GM19463 (cell line): ENCODE measurements at regions not wholly inside any gene's neighbourhood (a gene's known extent, or its start where the extent isn't known, plus 50 kb on each side); places are given as distances from the start of the nearest gene placed in this dataset.
"Not testable (repeated sequence)": the region's sequence is repeated elsewhere in the genome, so short reads cannot be mapped to it uniquely, and the experiment has no call there.

ENCODE experiments used
- ATAC-seq: cut with Tn5 transposase; IDR thresholded peaks from one replicate; pipeline ENCODE4 v1.9.1; 2021; ENCODE audit warnings: mild to moderate bottlenecking, moderate library complexity; ENCODE audit not compliant: unreplicated experiment

DNA sequence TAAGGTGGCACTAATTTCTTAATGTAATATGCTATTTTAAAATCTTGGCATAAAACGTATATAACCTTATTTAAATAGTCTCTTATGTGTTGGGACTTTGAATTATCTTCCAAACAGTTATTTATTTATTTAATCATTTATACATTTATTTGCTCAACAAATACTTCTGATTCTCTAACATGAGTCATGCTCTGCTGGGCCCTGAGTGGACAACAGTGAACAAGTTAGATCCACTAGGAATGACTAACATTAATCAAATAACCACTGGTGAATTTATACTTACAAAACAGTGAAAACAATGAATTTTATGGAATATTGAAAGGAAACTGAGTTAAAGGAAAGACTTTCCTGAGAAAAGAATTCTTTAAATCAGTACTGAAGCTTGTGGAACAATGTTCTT is 1257.2 kb upstream of the CHAC2 start:
- ATAC-seq, result no peak

DNA sequence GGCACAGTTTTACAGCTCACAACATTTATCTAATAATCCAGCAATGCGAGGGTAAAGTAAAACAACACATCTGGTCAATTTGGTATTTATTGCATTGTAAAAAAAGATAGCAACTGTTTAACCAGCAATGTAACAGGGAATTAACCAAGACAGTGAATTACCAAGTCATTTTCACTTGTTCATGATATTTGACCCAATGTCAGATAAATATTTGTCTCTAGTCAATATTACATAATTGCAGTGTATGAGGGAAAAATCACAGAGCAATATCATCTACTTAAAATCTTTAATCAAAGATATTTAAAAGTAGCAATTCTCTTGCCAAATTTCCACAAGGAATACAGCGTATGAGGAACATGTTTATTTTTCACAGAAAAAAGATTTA is 1265.1 kb upstream of the CHAC2 start:
- no peak for ATAC-seq

DNA sequence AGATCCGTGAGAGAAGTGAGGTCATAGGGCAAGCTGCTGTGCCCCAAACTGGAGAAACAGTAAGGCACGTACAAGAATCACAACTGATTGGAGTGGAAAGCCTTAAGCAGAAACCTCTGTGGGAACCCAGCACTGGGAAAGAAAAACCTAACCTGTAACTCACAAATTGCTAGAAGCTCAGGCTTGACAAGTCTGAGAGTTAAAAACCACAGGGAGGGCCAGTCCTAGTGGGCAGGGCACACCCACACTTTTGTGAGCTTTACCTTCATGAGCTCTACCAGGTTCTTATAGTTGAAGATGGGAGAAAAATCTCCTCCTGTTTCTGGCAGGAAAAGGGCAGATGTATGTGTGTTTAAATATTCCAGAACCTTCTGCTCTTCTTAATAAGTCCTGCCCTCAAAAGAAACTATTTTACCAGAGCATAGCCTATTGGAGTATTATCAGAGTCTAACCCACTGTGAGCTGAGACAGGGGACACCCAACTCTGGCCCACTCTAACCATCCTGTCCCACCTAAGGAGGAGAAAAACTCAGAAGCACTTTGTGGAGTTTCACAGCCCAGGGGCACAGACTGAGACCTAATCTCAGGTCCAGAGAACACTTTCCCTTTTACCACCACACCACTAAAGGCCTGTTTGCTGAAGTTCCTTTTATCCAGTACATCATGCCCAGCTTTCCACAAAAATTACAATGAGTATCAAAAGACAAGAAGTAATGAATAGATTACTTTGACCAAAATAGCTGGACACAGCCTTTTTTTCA is 1265.7 kb upstream of the CHAC2 start:
- no peak for ATAC-seq

DNA sequence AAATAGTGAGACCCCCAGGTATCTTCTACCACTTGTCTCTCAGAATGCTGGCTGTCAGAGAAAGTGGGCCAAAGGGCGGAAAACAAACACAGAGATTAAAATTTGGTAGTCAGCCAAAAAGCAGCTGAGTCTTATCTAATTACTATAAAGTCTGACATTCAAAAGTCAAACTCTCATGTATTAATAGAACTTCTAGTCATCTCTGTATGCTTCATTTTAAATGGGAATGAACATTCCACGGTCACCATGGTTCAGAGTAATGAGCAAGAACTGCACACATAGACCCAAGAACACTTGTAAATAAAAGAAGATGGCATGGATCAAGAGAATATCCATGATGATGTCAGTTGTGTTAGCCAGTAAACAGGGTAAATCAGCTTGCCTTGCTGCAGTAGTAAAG is 1267.0 kb upstream of the CHAC2 start:
- no peak for ATAC-seq

DNA sequence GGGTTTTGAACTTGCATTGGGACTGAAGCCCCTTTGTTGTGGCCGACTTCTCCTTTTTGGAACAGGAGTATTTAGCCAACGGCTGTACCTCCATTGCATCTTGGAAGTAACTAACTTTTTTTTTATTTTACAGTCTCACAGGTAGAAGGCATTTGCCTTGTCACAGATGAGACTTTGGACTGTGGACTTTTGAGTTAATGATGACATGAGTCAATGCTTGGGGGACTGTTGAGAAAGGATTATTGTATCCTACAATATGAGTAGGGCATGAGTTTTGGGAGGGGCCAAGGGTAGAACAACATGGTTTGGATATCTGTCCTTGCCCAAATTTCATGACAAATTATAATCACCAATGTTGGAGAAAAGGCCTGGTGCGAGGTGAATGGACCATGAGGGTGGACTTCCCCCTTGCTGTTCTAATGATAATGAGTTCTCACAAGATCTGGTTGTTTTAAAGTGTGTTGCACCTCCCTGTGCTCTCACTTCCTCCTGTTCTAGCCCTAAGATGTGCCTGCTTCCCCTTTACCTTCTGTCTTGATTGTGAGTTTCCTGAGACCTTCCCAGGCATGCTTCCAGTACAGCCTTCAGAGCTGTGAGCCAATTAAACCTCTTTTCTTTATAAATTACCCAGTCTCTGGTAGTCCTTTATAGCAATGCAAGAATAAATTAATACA is 1269.4 kb upstream of the CHAC2 start:
- no peak for ATAC-seq

DNA sequence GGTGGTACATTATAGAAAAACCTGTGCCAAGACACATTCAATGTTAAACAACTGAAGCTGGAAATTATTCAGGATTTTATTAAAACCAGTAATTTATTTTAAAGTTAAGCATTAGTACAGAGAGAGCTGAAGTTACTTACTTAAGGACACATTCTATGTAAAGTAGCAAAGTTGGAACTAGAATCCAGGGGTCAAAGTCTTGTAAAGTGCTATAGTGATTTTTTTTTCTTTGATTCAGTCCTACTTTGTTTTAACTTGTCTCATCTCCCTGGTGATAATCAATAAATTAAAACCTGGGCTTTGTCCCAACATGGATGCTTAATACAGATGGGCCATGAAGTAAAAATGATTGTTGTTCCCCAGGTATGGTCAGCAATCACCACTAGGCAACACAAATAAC is 1271.8 kb upstream of the CHAC2 start:
- no peak for ATAC-seq

DNA sequence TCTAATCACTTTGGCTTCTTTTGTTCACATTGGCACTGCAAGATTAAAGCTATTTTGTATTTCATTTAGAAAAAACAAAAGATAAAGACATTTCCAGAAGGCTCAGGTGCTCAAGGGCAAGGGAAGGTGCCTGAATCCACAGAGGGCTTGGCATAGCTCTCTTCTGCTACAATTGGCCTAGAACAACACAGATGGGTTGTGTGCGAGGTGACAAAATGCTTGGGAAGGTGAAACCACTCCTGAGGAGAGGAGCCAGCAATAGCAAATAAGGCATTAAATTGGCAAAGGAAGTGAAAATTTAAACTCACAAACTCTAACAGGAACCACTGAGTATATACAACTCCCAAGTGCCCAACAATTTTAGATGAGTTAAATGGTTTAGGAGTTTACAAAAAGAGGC is 1290.4 kb upstream of the CHAC2 start:
- no peak for ATAC-seq

DNA sequence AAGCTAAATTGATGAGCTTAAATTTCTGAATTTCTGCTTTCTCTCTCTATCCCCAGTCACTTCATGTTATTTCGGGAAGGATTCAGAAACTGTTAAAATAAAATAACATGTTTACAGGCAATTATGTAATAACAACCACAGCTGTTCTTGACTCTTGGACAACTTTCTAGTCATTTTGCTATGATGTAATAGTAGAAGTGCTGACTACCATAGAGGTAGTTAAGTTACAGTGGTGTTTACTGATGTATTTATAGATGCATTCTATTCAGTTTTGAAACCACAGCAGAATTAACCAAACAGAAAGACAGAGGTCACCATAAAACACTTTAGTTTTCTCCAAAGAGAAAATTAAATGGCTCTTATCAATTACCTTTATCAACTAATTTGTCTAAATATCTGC is 1292.0 kb upstream of the CHAC2 start:
- ATAC-seq, result no peak

DNA sequence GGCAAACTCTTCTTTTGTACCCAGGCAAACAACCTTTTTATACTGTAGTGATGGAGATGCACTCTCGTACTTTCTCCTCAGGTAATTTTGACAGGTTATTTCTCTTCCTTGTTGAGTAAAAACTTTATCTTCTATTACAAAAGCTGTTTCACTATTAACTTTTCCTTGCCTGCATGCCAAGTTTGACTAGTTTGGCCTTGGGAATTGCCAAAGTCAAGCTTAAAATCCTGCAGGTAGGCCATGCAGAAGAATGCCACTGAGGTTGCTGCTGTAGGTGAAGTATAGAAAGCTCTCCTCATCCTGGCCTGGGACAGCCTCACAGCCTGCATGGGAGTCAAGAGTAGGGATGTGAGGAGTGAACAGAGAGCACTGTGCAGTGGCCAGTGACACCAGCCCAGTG is 1293.5 kb upstream of the CHAC2 start:
- no peak for ATAC-seq

DNA sequence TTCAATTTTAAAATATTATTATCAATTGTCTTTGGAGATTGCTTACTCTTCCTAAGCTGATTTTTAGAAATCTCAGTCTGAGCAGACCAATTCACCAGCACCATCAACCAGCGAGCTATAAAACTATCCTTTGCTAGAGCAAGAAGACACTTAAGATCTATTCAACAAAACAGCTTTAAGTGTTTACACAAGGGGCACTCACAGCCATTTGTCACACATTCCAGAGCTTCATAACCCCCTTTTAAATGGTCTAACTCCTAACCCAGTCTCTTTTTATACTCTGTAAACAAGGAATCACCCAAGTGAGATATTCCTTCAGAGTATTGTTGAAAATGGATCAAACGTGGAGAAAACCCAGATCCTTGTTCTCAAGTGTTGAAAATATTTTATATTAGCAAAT is 1294.1 kb upstream of the CHAC2 start:
- ATAC-seq, result no peak

DNA sequence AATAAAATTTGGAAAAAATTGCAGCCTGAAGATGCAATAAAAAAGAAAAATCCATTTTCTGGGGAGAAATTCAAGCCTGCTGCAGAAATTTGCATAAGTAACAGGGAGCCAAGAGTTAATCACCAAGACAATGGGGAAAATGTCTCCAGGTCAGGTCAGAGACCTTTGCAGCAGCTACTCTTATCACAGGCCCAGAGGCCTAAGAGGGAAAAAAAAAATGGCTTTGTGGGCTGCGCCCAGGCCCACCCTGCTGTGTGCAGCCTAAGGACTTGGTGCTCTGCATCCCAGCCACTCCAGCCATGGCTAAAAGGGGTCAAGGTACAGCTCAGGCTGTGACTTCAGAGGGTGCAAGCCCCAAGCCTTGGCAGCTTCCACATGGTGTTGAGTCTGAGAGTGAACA is 1297.1 kb upstream of the CHAC2 start:
- ATAC-seq, result not testable (repeated sequence)

DNA sequence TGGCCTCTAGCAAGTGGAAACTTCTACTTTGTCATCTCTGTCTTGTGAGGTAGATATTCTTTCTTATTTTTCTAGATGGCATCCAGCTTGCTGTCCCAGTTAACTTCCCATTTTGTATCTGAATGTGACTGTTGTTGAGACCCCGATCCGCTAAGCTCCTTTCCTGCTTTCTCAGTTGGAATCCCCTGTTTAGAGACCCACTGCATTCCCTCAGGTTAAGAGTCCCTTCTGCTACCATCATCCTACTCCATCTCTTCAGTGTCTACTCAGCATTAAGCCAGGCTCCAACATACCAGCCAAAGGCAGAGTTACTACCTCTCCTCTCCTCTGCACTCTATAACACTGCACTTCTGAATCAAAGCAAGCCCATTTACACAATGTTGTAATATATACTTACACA is 1300.4 kb upstream of the CHAC2 start:
- no peak for ATAC-seq

DNA sequence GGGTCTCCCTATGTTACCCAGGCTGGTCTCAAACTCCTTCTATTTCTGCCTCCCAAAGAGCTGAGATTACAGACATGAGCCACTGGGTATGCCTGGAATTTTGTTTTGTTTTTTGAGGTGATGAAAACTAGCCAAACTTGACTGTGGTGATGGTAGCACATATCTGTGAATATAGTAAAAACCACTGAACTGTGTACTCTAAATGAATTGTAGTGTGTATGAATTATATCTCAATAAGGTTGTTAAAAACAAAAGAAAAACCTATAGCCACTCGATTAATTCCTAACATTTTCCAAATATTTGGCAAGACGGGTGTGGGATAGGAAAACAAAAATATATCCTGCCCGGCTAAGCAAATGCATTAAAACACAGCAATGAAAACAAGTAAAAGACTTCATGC is 1302.3 kb upstream of the CHAC2 start:
- ATAC-seq, result no peak

DNA sequence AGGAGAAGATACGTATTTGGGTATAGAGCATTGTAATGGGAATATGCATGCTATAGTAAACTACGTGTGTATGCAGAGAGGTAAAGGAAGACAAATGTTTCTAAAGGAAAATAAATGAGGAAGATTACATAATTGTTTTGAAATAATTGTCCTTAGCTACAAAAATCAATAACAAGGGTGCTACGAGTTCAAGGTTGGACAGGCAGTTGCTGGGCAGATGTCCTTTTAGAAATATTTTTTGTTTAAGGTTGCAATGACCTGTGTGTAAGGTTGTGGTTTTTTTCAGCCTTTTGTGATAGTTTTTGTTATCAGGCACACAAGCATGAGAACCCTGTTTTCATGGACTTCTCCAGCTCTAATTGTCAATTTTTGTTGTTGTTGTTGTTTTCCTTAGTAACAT is 1304.1 kb upstream of the CHAC2 start:
- no peak for ATAC-seq

DNA sequence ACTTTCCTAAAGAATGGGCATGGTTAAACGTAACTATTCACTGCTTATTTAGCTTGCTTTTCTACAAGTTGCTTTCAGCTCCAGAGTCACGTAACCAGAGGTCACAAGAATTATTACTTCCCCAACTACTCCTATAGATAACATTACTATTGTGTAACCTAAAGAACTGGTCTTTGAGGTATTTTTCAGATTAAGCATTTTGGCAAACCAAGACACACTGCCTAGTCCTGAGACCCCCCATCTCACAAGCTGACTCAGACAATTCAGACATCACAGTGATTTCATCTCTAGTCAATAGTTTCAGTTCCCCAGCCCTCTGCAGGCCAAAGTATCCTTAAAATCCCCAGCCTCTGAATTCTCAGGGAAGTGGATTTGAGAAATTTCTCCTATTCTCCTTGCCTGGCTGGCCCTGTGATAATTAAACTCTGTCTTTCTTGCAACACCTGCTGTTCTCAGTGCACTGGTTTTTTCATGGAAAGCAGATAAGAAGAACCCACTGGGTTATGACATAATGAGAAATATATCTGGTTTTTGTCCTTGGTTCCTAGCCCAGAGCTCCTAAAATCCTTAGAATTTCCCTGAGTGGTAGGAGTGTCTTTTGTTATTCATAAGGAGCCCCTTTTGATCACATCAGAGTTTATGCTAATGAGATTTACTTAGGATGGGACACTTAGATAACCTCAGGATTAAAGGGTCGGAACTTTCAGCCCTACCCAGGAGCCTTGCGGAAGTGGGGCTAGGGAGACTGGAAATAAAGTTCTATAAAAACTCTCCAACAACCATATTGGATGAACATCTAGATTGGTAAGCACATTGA is 1310.8 kb upstream of the CHAC2 start:
- no peak for ATAC-seq

DNA sequence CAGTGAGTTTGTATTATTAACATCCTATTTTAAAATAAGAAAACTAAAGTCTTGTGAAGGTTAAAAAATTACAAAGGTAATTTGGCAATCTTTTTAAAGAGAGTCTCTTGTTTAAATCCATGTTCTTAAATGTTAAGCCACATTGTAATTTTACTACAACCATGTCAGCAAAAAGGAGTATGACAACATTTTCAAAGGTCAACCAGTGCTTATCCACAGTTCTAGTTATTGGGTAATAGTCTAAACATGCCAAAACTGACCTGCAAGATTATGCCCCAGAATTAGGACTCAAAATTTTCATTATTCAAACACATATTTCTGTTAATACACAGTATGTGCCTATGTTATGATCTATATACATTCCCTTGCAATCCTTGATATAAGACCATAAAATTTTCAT is 1312.6 kb upstream of the CHAC2 start:
- ATAC-seq, result no peak

DNA sequence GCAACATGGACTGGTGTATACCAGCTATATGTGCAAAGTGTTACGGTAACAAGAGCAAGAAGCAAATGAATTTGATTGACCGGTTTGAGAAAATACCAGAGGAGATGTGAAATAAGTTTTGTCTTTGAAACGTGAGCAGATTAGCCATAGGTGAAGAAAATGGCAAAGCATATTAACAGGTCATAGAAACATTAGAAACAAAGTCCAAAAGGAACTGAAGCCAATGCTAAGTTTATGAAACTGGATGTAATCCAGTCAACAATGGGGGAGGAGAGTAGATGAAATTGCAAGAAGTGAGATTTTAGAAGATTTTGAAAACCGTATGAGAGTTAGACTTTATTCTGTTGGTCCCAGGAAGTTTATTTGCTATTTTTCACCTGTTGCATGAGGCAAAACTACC is 1315.4 kb upstream of the CHAC2 start:
- ATAC-seq, result no peak

DNA sequence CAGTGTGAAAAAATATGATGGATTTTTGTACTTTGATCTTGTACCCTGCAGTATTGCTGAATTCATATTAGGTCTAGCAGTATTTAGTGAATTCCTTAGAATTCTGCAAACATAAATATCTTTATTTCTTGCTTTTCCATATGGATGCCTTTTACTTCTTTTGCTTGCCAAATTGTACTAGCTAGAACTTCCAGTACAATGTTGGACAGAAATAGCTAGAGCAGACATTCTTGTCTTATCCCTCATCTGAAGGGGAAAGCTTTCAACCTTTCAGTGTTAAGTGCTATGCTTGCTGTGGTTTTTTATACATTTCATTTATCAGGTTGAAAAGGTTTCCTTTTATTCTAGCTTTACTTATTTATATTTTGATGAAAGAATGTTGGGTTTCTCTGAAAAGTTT is 1321.9 kb upstream of the CHAC2 start:
- ATAC-seq, result no peak

DNA sequence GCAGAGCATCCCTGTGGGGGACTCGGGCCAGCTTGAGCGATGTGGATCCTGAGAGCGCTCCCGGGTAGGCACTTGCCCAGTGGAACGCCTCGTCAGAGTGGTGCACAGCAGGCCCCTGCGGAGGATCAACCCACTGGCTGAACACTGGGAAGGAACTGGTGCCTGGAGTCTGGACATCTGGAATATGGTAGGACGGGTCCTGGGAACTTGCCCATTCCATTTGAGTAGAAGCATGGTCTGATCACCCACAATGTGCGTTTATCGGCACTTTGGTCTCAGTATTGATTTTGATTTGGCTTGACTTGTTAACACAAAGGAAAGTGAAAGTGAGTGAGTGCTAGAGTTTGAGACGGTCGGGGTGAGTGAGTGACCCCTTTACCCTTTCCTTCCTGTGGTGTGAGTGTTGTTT is 1336.2 kb upstream of the CHAC2 start:
- no peak for ATAC-seq

DNA sequence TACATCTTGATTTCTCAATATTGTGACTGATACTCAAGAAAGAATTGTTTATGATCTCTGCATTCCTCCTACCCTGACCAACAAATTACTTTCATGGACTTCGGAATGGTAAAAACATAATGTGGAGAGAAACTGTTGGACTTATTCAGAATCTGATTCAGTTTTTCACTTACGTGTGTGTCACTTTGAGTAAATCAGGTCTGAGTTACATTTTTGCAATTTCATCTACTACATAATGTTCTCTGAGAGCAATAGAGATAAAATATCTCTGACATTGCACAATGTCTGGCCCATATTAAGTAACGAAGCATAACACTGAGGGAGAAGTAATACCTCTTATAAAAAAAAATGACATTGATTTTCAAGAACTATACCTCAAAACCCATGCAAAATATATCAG is 1337.9 kb upstream of the CHAC2 start:
- ATAC-seq, result no peak

DNA sequence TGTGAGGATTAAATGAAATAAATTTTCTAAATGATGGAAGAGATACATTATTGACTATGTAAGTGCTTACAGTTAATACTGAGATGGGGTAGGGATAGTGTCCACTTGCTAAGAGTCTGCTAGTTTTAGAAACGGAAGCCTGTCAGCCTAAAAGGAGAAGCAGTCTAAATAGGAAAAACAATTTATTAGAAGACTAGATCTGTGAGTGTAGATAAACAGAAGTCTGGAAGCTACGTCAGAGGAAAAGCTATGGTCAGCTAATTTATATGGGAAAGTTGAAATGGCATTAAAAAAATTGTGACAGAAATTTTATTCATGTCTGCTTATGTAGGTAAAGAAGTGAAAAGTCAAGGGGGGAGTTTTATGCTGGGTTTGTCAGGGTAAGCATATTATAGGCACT is 1338.4 kb upstream of the CHAC2 start:
- ATAC-seq, result no peak

DNA sequence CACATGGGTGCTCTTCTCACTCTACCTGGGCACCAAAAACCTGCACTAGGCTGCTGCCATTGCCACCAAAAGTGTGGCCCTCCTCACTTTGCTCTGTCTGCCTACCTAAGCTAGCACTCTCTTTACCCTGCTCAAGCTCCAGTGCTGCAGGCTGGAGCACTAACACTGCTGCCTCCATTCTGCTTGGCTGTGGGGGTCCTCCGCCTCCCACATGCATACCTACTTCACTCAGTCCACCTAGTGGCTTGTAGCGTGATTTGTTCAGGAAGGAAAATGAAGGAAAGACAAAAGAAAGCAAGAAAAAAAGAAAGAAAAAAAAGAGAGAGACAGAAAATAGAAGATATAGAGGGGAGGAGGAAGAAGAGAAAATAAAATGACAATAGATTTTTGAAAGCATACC is 1339.4 kb upstream of the CHAC2 start:
- ATAC-seq, result no peak
